Bone marrow (tissue), 2 donors: ENCODE measurements at regions not wholly inside any gene's neighbourhood (a gene's known extent, or its start where the extent isn't known, plus 50 kb on each side); places are given as distances from the start of the nearest gene placed in this dataset.
A peak's percentile ranks its signal among the peaks of the same experiment; 100 is the strongest.

ENCODE experiments used
- DNase-seq, 2 donors: peaks; one replicate each; lab custom pipeline; 2025; lab: John Stamatoyannopoulos, UW

- DNase-seq: no peak
Measured at GRCh38 chr4:185071236-185071811, 53.0 kb downstream of the HELT start.

GRCh38 chr4:185079271-185079905 is 61.1 kb downstream of the HELT start:
- DNase-seq: no peak

DNA sequence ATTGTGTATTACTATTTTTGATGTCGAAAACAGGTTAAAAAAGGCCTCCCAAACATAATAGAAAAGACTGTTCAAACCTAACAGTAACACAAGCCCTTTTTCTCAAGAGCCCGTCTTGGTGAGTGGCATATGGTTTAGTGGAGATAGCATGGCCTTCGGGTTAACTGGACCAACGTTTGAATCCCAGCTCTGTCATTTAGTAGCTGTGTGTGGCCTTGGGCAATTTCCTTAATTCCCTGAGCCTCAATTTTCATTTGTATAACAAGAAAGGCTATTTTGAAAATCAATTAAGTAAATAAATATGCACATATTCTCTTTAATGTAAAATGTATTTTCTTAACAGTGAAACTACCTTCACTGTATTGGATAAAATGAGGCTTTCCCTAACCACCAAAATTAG is 62.3 kb downstream of the HELT start:
- DNase-seq: no peak

- peak in 1 of 2 donors; percentile 5 for DNase-seq
Measured at GRCh38 chr4:185082561-185082960, 60.5 kb upstream of the SLC25A4 start.

DNA sequence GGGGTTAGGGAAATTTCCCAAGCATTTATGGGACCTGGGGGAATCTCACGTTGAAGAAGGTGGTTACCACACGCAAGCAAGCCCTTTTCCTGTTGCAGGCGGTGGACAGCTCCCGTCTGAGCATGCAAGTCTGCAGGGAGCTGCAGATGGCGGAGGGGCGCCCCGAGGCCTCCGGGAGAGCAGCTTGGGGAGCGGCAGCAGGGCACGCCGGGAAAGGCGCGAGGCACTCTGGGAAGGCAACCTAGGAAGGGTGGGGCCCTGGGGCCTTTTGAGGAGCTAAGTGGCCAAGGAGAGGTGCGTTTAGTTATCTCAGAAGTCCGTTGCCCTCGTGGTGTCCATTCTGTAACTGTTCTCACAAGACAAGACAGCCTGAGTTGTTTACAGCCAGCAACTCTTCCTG is 57.0 kb upstream of the SLC25A4 start:
- no peak for DNase-seq

- DNase-seq: no peak
Measured at GRCh38 chr4:185088899-185089298, 54.2 kb upstream of the SLC25A4 start.

- DNase-seq: no peak
Measured at GRCh38 chr4:185090592-185090991, 52.5 kb upstream of the SLC25A4 start.

DNA sequence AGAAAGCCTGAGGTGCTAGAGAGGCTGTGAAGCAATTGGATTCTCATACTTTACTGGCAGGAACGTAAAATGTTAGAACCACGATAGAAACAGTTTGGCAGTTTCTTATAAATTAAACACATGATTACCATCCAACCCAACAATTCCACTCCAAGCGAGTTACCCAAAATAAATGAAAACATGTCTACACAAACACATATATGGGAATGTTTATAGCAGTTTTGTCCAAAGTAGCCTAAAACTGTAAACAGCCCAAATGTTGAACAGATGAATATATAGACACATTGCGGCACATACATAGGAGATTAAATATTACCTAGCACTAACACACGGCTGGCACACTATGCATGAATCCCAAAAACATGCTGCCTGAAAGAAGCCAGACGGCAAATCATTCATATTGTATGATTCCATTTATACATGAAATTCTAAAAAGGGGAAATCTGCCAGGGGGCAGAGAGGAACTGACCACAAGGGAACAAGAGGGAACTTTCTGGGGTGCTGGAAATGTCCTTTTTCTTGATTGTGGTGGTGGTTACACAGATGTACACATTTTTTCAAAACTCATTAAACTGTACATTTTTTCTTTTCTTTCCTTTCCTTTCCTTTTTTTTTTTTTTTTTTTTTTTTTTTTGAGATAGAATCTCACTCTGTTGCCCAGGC is 50.4 kb upstream of the SLC25A4 start:
- no peak for DNase-seq
